HTR-8/SVneo (cell line): ENCODE measurements at regions not wholly inside any gene's neighbourhood (a gene's known extent, or its start where the extent isn't known, plus 50 kb on each side); places are given as distances from the start of the nearest gene placed in this dataset.
"Not testable (repeated sequence)": the region's sequence is repeated elsewhere in the genome, so short reads cannot be mapped to it uniquely, and the experiment has no call there.

Experiments
- DNase-seq: peaks from one replicate; pipeline ENCODE4 v3.0.0; 2011; ENCODE audit warnings: low spot score, mixed read lengths; ENCODE audit not compliant: insufficient read length
- FAIRE-seq: peaks from 2 replicates; lab custom pipeline; 2011; peaks lifted over from hg19 to GRCh38; lab: Jason Lieb, UNC

DNA sequence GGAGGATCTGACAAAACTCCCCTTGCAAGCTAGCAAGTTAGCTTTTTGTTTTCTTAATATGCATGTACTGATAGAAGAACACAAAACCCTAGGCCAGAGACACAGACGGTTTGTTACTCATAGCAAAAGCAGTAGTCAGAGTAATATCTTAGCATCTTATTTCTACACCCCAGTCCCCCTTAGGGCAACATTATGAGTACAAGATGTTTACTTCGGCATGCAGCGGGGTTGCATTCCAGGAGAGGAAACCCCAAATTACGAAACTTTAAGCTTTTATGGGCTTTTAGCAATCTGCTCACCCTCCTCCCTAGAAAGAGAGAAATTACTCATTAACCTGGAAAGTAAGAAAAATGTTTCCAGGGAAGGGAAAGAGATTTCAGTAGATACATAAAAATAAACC is 1286.9 kb downstream of the EPHA7 start:
- FAIRE-seq = no peak

GRCh38 chr6:92130944-92131343 is 1288.4 kb downstream of the EPHA7 start:
- DNase-seq (no peak), FAIRE-seq (no peak)

More for the DNA sequence above, 1286.9 kb downstream of the EPHA7 start:
- DNase-seq = no peak

- FAIRE-seq = no peak
- DNase-seq = no peak
Measured at GRCh38 chr6:92126983-92127382, 1292.4 kb downstream of the EPHA7 start.

DNA sequence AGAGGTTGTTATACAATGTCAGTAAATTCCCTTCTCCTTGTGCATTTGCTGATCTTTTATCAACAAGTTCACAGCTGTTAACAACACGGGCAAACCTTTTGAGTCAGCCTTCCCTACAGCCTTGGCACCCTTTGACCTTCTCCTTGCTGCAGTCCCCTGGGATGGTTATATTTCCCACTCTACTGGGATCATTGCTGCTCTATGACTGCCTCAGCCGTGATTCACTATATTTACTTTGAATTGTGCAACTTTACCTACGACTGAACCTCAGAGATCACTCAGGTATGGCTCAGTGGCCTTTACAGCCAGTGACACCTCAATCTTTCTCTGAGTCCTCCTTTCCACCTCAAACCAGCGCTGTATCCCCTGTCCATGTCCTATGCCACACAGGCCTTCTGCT is 1293.3 kb downstream of the EPHA7 start:
- FAIRE-seq (no peak), DNase-seq (no peak)

DNA sequence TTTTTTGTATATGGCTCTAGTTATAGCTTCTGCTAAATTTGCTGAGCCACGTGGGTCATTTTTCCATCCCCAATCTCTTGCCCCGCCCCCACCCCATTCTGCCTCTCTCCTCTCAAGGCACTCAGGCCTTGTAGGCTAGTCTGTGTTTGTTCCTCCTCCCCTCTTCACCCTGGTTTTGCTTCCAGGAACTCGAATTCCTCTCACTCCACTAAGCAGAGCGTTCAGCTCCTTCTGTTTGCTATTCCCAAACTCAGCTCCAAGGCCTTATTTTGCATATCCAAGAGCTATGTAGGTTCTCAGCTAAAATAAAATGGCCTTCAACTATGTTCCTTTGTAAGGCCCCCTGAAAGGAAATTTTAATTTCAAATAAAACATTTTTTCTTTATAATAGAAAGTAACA is 1293.7 kb downstream of the EPHA7 start:
- DNase-seq (no peak), FAIRE-seq (no peak)

- FAIRE-seq (no peak), DNase-seq (no peak)
Measured at GRCh38 chr6:92124200-92124651, 1295.1 kb downstream of the EPHA7 start.

DNA sequence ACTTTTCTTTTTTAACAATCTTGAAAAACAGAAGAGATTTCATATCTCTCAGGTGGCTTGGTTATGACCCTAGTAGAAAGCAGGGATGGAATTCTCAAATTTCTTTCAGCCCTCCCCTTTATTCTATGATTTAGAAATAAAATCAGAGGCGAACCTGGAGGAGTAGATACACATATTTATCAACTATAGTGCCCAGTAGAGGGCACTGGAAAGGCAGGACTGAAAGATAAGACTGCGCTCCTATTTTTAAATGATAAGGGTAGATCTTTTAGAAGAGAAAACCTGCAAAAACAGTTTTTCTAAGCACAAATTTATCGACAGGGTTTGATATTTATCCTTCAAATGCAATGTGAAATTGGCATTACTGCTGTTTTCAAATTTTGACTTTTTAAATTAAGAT is 1296.6 kb downstream of the EPHA7 start:
- FAIRE-seq (no peak), DNase-seq (no peak)

- FAIRE-seq (no peak), DNase-seq (no peak)
Measured at GRCh38 chr6:92121228-92121627, 1298.1 kb downstream of the EPHA7 start.

DNA sequence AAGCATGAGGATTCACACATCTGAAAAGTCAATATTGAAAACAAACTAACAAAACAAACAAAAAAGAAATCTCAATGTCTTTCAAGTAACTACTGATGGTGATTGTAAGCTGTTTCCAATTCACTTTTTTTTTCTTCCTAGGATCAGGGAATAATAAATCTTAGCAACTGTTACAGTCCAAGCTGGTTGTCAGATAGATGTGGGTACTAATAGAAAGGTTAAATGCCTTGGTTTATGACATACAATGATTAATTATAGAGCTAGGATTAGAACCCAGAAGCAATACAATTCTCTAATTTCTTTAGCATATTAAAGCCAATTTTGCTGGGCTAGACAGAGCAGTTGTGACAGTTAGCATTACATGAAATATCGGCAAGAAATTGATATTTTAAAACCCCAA is 1301.6 kb downstream of the EPHA7 start:
- no peak for FAIRE-seq
- DNase-seq = no peak

- no peak for FAIRE-seq
Measured at GRCh38 chr6:92114797-92115196, 1304.6 kb downstream of the EPHA7 start.

DNA sequence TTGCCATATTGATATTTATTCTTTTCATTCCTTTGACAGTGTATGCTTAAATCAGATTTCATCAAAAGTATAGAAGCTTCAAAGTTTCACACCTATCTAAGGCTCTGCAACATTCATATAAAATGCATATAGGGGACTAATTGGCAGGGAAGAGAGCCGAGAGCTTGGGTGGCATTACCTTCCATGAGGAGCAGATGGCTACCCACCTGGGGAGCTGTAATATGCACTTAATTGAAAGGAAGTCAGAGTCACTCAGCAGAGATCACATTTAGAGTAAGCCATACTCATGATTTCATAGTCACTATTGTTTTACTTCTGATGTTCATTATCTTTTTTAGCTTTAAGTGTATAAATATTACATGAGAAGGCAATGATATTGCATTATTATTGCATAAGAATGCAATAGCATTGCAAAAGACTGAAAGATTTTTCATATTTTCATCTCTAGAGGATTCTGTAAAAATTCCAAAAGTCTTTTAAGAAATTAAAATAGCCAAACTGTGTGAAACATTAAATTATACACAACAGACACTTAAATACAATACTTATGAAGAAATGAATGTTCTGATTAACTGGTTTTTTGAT is 1305.2 kb downstream of the EPHA7 start:
- FAIRE-seq = no peak

More at GRCh38 chr6:92114797-92115196, 1304.6 kb downstream of the EPHA7 start:
- no peak for DNase-seq

GRCh38 chr6:92111386-92111785 is 1308.0 kb downstream of the EPHA7 start:
- FAIRE-seq = no peak
- DNase-seq = no peak

More for the DNA sequence above, 1305.2 kb downstream of the EPHA7 start:
- DNase-seq = no peak

- no peak for FAIRE-seq
Measured at GRCh38 chr6:92110403-92110802, 1309.0 kb downstream of the EPHA7 start.

GRCh38 chr6:92109956-92110355 is 1309.4 kb downstream of the EPHA7 start:
- no peak for DNase-seq
- FAIRE-seq = no peak

More at GRCh38 chr6:92110403-92110802, 1309.0 kb downstream of the EPHA7 start:
- DNase-seq = no peak

DNA sequence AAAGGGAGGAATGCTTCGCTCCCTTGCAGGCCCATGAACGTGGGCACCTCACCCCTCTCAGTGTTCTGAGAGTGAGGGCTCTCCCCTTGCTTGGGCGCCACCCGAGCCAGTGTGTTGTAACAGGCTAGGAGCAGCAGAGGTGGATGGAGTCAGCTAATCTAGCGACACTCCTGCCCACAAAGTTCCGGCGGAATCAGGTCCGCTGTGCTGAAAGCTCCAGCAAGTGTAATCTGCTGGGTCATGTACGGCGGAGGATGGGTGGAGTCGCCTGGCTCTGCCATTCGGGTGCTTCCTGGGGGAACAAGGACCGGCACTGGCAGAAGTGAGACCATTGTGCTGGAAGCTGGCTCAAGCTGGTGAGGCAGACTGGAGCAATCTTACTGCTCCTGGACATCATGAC is 1310.1 kb downstream of the EPHA7 start:
- FAIRE-seq (no peak), DNase-seq (no peak)

- DNase-seq = no peak
- no peak for FAIRE-seq
Measured at GRCh38 chr6:92086750-92087149, 1332.6 kb downstream of the EPHA7 start.

- not testable (repeated sequence) for FAIRE-seq, DNase-seq
Measured at GRCh38 chr6:92083914-92084313, 1335.4 kb downstream of the EPHA7 start.

DNA sequence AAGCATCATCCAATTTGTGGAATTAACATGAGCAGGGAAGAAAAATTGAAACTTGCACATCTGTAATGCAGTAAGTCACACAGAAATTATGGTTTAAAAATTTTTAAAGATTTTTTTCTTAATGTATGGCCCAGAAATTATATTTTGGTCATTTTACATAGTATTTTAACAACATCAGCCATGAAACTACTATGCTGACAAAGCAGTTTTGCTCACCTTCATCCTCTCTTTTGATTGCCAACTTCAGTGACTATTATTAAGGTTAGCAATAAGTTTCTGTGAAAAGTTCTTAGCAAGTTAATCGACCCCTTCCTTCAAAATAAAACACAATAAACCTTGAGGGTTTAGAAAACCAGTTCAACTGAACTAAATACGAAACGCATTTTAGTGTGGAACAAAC is 1347.0 kb downstream of the EPHA7 start:
- no peak for FAIRE-seq
- no peak for DNase-seq

DNA sequence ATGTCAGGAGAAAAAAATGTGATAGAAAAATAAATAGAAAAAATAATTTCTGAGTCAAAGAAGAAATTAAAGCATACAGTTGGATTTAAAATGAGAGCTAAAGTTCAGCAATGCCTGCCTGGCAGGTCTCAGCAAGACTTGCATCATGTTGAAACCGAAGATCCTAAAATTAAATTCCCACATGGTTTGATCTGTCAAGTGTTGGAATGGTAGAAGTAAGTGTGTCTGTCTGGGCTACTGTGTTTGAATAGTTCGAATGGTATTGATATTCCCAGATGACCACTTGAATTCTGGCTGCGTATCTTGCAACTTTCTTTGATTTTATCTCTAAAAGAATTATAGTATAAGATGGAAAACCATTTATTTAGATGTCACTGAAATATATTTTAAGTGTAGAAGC is 1349.6 kb downstream of the EPHA7 start:
- FAIRE-seq (no peak), DNase-seq (no peak)

- no peak for DNase-seq
- FAIRE-seq = no peak
Measured at GRCh38 chr6:92052513-92052912, 1366.8 kb downstream of the EPHA7 start.

GRCh38 chr6:92050216-92050615 is 1369.1 kb downstream of the EPHA7 start:
- no peak for FAIRE-seq

DNA sequence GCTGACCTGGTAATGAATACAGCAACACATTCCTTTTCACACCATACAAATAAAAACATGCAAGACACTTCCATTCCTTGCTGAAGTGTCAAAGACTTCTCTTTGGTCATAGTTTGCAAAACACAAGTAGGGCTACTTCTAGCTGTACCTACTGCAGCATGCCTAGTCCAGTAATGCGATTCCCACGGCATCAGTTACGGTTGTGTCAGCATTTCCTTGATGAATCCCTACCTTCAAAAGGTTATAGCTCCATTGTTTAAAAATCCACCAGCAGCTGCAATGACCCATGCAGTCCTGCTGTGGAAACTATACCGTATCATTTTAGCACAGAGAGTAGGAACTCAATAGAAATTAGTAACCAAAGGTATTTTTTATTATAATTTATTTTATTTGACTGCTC is 1371.5 kb downstream of the EPHA7 start:
- DNase-seq (no peak), FAIRE-seq (no peak)

More at GRCh38 chr6:92050216-92050615, 1369.1 kb downstream of the EPHA7 start:
- no peak for DNase-seq
